HFF-Myc (cell line): ENCODE measurements at regions not wholly inside any gene's neighbourhood (a gene's known extent, or its start where the extent isn't known, plus 50 kb on each side); places are given as distances from the start of the nearest gene placed in this dataset.

ENCODE experiments used
- DNase-seq: peaks from one replicate; pipeline ENCODE4 v3.0.0-alpha.2; 2011; ENCODE audit warnings: low read depth; ENCODE audit errors: extremely low read depth
- H3K4me3 ChIP-seq: replicated peaks from 2 replicates; pipeline ENCODE4 v1.5.1; 2011; ENCODE audit warnings: low read depth, mild to moderate bottlenecking, control low read depth, low read length
- CTCF ChIP-seq: IDR thresholded peaks from 2 replicates; pipeline ENCODE4 v1.5.1; 2012; ENCODE audit warnings: mild to moderate bottlenecking, low read depth, low read length, control low read depth; ENCODE audit errors: missing control alignments

GRCh38 chr10:89153971-89154370, 53.1 kb downstream of the CH25H start:
- no peak overlapping the region for H3K4me3 ChIP-seq
- TF ChIP-seq CTCF = no peak
- no peak for DNase-seq

GRCh38 chr10:89153116-89153515, 54.0 kb downstream of the CH25H start:
- no peak for TF ChIP-seq CTCF
- no peak overlapping the region for H3K4me3 ChIP-seq
- no peak for DNase-seq

- no peak for TF ChIP-seq CTCF
- no peak for DNase-seq
- H3K4me3 ChIP-seq = no peak overlapping the region
Observed at GRCh38 chr10:89151857-89152256, 55.3 kb downstream of the CH25H start.

GRCh38 chr10:89148061-89148460, 59.1 kb downstream of the CH25H start:
- no peak for DNase-seq
- H3K4me3 ChIP-seq = no peak overlapping the region
- TF ChIP-seq CTCF = no peak

- H3K4me3 ChIP-seq = no peak overlapping the region
- TF ChIP-seq CTCF = no peak
- DNase-seq = no peak
Observed at GRCh38 chr10:89147256-89147655, 59.9 kb downstream of the CH25H start.

- no peak for DNase-seq
- H3K4me3 ChIP-seq = no peak overlapping the region
- TF ChIP-seq CTCF = no peak
Observed at GRCh38 chr10:89144836-89145235, 62.3 kb downstream of the CH25H start.

- no peak overlapping the region for H3K4me3 ChIP-seq
- TF ChIP-seq CTCF = no peak
- no peak for DNase-seq
Observed at GRCh38 chr10:89142590-89142989, 64.5 kb downstream of the CH25H start.
